ENCODE measurements at regions not wholly inside any gene's neighbourhood (a gene's known extent, or its start where the extent isn't known, plus 50 kb on each side); places are given as distances from the start of the nearest gene placed in this dataset.

GRCh38 chrX:107502316-107502715 lies 52.9 kb downstream of the FRMPD3 start:
- DNase-seq (ENCODE audit: low spot score), result no peak

- no peak for DNase-seq (ENCODE audit: low spot score)
Measured at GRCh38 chrX:107504006-107504405, 54.6 kb downstream of the FRMPD3 start.

DNA sequence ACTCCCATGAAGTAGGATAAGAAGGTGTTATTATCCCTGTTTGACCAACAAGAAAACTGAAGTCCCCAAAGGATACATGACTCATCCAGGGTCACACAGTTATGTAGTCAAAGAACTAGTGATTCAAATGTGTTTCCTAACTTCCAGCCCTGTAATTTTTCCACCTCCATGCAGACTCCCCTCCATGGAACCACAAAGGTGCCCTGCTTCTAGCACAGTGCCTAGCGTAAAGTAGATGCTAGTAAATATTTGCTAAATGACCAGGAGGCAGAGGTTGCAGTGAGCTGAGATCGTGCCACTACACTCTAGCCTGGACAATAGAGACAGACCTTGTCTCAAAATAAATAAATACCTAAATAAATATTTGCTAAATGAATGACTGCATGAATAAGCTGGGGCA lies 55.8 kb downstream of the FRMPD3 start:
- no peak for DNase-seq (ENCODE audit: low spot score)

DNA sequence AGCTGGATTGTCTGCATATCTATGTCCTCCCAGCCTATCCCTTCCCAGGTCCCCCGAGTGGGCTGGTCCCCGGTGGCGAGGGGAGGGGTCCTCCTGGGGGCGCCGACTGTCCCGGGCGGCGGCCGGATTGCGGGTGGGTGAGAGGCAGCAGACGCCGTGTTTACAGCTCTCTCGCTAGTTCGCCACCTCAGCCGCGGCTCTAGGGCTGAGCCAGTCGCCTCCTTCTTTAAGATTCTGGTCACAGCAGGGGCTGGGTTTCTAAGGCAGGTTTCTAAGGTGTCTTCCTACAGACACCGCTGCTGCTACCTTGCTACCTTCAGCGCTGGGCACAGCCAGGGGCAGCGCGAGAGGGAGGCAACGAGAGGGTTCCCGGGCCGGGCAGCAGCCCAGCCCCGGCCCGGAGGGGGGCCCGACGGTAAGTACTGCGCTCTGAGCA lies 57.2 kb downstream of the FRMPD3 start:
- no peak for DNase-seq (ENCODE audit: low spot score)

GRCh38 chrX:107507093-107507743 lies 57.8 kb downstream of the FRMPD3 start:
- no peak for DNase-seq (ENCODE audit: low spot score)

DNA sequence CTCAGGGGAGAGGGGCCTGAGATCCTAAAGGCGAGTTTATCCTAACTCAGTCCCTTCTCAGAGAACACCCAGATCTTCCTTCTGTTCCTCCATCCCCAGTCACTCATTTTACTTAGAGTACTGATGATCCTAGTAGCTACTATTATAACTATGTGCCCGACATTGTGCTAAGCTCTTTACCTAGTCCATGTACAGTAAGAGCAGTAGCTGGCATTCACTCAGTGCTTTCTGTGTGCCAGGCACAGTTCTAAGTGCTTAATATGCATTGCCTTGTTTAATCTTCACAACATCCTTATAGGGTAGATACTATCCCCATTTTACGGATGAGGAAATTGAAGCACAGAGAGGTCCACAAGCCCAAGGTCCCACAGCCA lies 58.3 kb downstream of the FRMPD3 start:
- no peak for DNase-seq (ENCODE audit: low spot score)

- DNase-seq (ENCODE audit: low spot score), result no peak
Measured at GRCh38 chrX:107508925-107509324, 59.5 kb downstream of the FRMPD3 start.

GRCh38 chrX:107514944-107515343 lies 65.5 kb downstream of the FRMPD3 start:
- no peak for DNase-seq (ENCODE audit: low spot score)

GRCh38 chrX:107521877-107522586 lies 72.6 kb downstream of the FRMPD3 start:
- DNase-seq (ENCODE audit: low spot score), result no peak

DNA sequence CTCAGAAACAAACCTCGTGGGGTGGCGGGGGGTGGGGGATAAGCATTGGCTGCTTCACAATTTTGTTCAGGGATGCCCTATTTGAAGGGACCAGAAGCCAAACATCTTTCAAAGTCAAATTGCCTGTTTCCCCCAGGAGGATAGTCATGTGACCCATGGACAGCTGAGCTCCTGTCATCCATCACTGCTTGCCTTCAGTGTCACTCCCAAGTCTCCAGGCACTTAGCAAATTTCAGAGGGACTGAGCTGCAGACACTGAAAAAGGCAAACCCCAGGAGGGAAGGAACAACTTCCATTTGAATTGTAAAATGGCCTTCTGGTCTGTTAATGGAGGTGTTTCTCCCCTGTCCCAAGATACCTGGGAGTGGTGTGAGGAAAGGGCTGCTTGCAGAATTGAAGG lies 73.4 kb downstream of the FRMPD3 start:
- DNase-seq (ENCODE audit: low spot score), result no peak

DNA sequence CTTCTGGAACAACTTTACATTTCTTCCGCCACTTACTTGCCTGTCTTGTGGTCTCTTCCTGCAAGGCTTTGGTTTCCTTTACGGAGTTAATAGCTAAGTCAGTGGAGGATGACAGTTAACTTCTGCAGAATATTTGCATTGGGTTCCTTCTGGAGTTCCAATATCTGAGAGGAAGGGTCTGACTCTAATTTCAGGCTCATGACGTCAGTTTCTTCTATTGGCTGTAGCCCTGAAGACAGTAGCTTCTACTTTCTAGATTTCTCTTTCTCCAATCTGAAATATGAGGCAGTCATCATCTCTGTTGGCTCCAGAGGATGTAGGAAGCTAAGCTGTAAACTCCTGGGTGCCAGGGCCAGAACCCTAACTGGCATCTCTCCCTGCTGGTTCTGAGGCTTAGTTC lies 76.7 kb downstream of the FRMPD3 start:
- DNase-seq (ENCODE audit: low spot score), result no peak

DNA sequence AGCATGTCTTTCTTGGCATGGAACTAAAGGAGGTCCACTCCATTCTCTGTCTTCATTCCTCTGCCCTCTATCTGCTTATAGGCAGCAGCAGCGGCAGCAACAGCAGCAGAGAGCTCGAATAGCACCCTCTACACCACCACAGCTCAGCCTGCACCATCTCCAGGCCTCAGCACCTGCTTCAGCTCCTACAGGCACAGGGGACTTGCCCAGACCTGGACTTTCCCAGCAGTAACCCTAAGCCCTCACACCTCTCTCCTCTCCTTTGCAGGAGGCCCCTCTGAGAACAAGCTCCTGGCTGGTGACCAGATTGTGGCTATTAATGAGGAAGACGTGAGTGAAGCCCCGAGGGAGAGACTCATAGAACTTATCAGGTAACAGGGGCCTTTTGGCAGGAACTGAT lies 80.7 kb downstream of the FRMPD3 start:
- no peak for DNase-seq (ENCODE audit: low spot score)

GRCh38 chrX:107537815-107538214 lies 88.4 kb downstream of the FRMPD3 start:
- peak; percentile 23 for DNase-seq (ENCODE audit: low spot score)

GRCh38 chrX:107541244-107541643 lies 87.1 kb upstream of the PRPS1 start:
- no peak for DNase-seq (ENCODE audit: low spot score)

DNA sequence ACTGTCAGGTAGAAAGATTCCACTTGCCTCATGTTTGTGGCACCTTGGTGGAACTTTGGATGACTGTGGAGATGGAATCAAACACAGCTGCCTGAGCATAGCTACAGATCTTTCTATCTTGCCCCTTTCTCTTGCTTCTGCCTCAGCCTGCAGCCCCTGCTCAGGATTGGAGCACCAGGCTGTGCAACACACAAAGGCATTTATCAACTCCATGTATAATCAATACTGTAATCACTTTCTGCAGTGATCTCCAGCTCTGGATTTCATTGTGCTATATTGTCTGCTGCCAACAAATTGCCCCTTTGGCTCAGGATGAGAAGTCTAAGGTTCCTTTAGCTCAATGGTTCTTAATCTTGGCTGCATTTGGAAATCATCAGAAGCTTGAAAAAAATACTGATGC lies 86.3 kb upstream of the PRPS1 start:
- no peak for DNase-seq (ENCODE audit: low spot score)

- no peak for DNase-seq (ENCODE audit: low spot score)
Measured at GRCh38 chrX:107542500-107542899, 85.8 kb upstream of the PRPS1 start.

DNA sequence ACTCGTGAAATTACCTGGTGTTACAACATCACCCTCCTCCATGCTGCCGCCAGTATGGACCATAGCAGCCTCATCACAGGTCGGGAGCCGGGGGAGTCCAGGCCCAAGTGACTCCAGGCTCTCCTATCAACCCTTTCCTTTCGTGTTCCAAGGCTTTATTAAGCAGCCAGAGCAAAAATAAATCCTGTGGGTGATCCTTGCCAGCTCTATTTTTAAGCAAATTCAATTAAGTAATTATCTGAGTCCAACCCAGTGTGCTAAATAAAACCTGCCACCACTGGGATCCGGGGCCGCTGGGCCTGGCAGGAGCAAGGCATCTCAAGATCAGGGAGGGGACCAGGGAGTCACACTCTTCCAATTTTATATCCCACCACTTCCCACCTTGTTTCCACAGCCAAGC lies 80.7 kb upstream of the PRPS1 start:
- no peak for DNase-seq (ENCODE audit: low spot score)

- no peak for DNase-seq (ENCODE audit: low spot score)
Measured at GRCh38 chrX:107548775-107549174, 79.5 kb upstream of the PRPS1 start.

- no peak for DNase-seq (ENCODE audit: low spot score)
Measured at GRCh38 chrX:107549504-107549903, 78.8 kb upstream of the PRPS1 start.

DNA sequence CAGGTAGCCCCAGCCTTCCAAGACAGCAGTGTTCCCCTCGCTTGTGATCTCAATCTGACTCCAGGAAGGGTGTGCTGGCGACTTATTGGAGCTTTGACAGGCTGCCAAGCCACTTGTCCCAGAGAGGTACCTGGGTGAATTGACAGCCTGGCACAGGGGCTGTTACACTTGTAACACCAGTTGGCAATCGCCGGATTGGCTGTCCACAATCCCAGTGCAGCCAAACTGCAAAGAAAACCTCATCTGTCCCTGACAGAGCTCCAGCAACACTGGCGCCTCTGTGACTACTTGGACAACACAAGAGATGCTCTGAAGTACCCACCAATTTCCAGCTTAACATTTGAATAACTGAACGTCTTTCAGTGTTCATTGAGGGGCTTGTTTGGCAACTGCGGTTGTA lies 76.8 kb upstream of the PRPS1 start:
- DNase-seq (ENCODE audit: low spot score), result no peak

DNA sequence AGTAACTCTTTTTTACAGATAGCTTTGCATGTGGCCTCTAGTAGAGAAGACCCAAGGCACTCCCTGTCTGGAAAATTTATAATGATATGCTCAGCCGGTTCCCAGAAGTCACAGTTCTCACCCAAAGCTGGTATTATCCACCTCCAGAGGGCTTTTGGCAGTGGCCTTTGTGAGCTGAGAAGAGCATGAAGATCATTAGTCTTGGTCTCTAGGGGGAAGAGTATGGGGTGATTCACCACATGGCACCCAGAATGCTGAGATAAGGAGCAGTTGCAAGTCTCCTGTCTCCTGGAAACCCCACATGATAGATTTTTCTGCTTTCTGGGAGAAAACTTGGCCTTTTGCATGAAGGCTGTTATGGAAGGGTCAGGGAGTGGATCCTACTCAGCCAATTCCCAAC lies 75.4 kb upstream of the PRPS1 start:
- no peak for DNase-seq (ENCODE audit: low spot score)

DNA sequence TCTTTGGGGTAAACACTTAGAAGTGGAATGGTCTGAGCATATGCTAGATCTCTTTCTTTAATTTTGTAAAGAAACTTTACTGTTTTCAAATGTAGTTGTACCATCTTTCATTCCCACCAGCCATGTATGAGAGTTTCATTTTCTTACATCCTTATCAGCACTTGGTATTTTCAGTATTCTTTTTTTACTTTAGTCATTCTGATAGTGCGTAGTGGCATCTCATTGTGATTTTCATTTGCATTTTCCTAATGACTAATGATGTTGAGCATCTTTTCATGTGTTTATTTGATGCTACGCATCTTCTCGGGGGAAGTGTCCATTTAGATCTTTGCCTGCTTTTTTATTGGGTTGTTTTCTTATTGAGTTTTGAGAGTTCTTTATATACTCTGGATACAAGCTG lies 71.3 kb upstream of the PRPS1 start:
- no peak for DNase-seq (ENCODE audit: low spot score)

DNA sequence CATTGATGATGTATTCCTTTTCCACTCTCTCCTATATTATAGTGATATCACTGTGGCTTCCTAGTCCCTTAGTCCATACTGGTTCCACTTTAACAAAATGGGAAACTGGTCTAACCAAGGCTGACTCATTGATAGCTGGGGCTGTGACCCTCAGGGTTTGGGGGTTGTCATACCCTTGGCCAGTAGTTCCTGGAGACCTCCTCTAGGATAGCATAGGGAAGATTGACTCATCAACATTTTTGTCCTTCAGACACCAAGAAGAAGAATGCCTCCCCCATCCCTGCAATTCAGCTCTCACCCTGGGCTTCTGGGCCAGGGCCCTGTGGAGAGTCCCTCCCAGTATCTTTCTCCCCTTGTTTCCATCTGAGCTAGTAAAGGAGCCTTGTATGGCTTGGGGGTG lies 68.8 kb upstream of the PRPS1 start:
- no peak for DNase-seq (ENCODE audit: low spot score)

- no peak for DNase-seq (ENCODE audit: low spot score)
Measured at GRCh38 chrX:107560041-107560440, 68.3 kb upstream of the PRPS1 start.

Measured in AG08396 (cell line).